Gastroesophageal sphincter (tissue), 4 donors: ENCODE measurements at regions not wholly inside any gene's neighbourhood (a gene's known extent, or its start where the extent isn't known, plus 50 kb on each side); places are given as distances from the start of the nearest gene placed in this dataset.

Experiments used
- ATAC-seq: fragments of 150-250 bp; one replicate; pipeline ENCODE4 v1.9.1; 2016; ENCODE audit warnings: mild to moderate bottlenecking, moderate library complexity
- H3K27ac ChIP-seq, 4 donors: fragments of 200-600 bp; sonication (generic) in 3 of 4; 1 replicate in 3 of 4; 2 replicates in 1 of 4; pipeline ENCODE4 v1.5.1; 2016 to 2019
- H3K27me3 ChIP-seq: fragments of 200-600 bp; sonication (generic); one replicate; pipeline ENCODE4 v1.5.1; 2019
- H3K36me3 ChIP-seq, 2 donors: fragments of 200-600 bp; sonication (generic); one replicate each; pipeline ENCODE4 v1.5.1; 2019; ENCODE audit warnings: control low read depth in 1 of 2
- H3K4me1 ChIP-seq, 3 donors: fragments of 200-600 bp; sonication (generic); 1 replicate in 2 of 3; 2 replicates in 1 of 3; pipeline ENCODE4 v1.5.1; 2016 to 2019; ENCODE audit warnings: control low read depth in 2 of 3
- H3K4me3 ChIP-seq, 2 donors: fragments of 200-600 bp; sonication (generic); one replicate each; pipeline ENCODE4 v1.5.1; 2019; ENCODE audit warnings: mild to moderate bottlenecking in 1 of 2, moderate library complexity in 1 of 2
- H3K9me3 ChIP-seq, 3 donors: fragments of 200-600 bp; sonication (generic); one replicate each; pipeline ENCODE4 v1.5.1; 2017 to 2019; ENCODE audit warnings: control low read depth in 2 of 3
- CTCF ChIP-seq, 4 experiments: fragments of 200-600 bp in 2 of 4; fragments of 450-650 bp in 2 of 4; sonication (generic) in 1 of 4; IDR thresholded peaks; one replicate each; pipeline ENCODE4 v1.5.1; 2017 to 2019; ENCODE audit warnings: antibody characterized with exemption in 4 of 4, mild to moderate bottlenecking in 2 of 4, moderate library complexity in 2 of 4
- EP300 ChIP-seq: sonication (generic); formaldehyde crosslinking; IDR thresholded peaks from one replicate; pipeline ENCODE4 v1.6.1; 2017; ENCODE audit warnings: antibody characterized with exemption, mild to moderate bottlenecking
- POLR2A ChIP-seq, 2 donors: fragments of 450-650 bp; IDR thresholded peaks; one replicate each; pipeline ENCODE4 v1.6.1; 2017; ENCODE audit warnings: antibody characterized with exemption in 2 of 2, mild to moderate bottlenecking in 2 of 2, moderate library complexity in 1 of 2
- POLR2AphosphoS5 ChIP-seq: sonication (generic); formaldehyde crosslinking; IDR thresholded peaks from one replicate; pipeline ENCODE4 v1.6.1; 2017; ENCODE audit warnings: antibody characterized with exemption
- WGBS, 2 donors: methylation state at CpG; one replicate each; pipeline ENCODE4 v1.1.5; 2018; ENCODE audit warnings: low coverage in 1 of 2; 5-methylcytosine and 5-hydroxymethylcytosine counted together

- H3K27me3 ChIP-seq = no peaks in the 10 kb centered on the region
- no peak for TF ChIP-seq CTCF (IDR thresholded peaks at IDR 0.05)
- TF ChIP-seq POLR2AphosphoS5 = no peak
- no peak for TF ChIP-seq EP300
- TF ChIP-seq POLR2A (IDR thresholded peaks at IDR 0.05) = no peak
- H3K27ac ChIP-seq = no peak overlapping the region
- no peak for ATAC-seq
- H3K9me3 ChIP-seq = peaks cover 0 to 3% (median 0%) of the 10 kb centered on the region in 3 donors
- no peaks in the 10 kb centered on the region for H3K4me1 ChIP-seq
- WGBS, 2 donors = 100% methylated on average over 1 of the region's 1 CpG
- H3K4me3 ChIP-seq = no peak overlapping the region
- H3K36me3 ChIP-seq = no peaks in the 10 kb centered on the region
Observed at GRCh38 chr2:83859553-83859952, 599.5 kb downstream of the SUCLG1 start.

DNA sequence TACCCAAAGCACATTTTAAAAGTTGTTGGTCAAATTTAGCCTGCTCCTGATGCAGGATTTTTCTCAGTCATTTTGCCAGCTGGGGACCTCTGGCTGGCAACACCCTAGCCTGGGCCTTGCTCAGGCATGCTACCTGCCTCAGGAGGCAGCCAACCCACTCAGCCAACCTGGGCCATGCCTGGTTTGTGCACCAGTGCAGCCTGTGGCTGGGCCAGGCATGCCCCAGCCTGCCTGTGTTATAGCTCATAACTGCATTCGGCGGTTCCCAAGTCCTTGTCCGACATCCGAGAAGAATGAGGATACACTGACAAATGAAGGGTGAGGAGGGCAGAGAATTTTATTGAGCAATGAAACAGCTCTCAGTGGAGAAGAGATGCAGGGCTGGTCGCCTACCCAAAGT lies 608.0 kb downstream of the SUCLG1 start:
- Histone ChIP-seq H3K27me3 (no peaks in the 10 kb centered on the region), H3K4me1 (no peaks in the 10 kb centered on the region), H3K27ac (no peak overlapping the region), H3K36me3 (no peaks in the 10 kb centered on the region), H3K9me3 (peaks cover 0 to 4% (median 0%) of the 10 kb centered on the region in 3 donors), H3K4me3 (no peak overlapping the region)
- 89% methylated on average over 3 of the region's 5 CpGs; no CpG with 5 or more reads in 1 of the 2 donors for WGBS, 2 donors
- no peak for TF ChIP-seq POLR2AphosphoS5
- no peak for ATAC-seq

DNA sequence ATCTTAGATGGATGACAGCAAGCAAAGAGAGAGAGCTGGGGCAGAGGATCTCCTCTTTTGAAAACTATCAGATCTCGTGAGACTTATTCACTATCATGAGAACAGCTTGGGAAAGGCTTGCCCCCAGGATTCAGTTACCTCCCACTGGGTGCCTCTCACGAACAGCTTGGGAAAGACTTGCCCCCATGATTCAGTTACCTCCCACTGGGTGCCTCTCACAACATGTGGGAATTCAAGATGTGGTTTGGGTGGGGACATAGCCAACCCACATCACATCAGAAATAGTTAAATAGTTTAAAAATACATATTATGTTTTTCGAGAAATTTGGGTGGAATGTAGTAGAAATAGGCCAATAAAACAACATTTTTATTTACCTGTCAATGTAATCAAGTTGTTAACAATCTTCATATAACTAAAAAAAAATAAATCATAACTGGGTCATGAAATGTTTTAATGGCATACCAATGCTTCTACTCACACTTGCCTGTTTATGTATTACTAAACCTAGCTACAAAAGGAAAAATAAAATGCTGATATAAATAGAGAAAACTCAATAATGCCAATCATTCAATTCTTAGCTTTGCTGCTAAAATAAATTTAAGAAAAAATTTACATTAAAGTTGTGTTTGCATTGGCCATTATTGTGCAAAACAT lies 608.9 kb downstream of the SUCLG1 start:
- H3K27ac ChIP-seq = no peak overlapping the region
- no peaks in the 10 kb centered on the region for H3K4me1 ChIP-seq
- WGBS, 2 donors = 42 to 69% methylated on average over 2 to 3 of the region's 3 CpGs

GRCh38 chr2:83844490-83844889 lies 614.6 kb downstream of the SUCLG1 start:
- Histone ChIP-seq H3K9me3 (no peaks in the 10 kb centered on the region), H3K4me1 (no peaks in the 10 kb centered on the region), H3K27me3 (no peaks in the 10 kb centered on the region), H3K27ac (no peak overlapping the region), H3K4me3 (no peak overlapping the region), H3K36me3 (no peaks in the 10 kb centered on the region)
- TF ChIP-seq POLR2A (IDR thresholded peaks at IDR 0.05) = no peak
- no peak for TF ChIP-seq EP300
- no peak for TF ChIP-seq CTCF (IDR thresholded peaks at IDR 0.05)
- no peak for TF ChIP-seq POLR2AphosphoS5
- ATAC-seq = no peak
- 77 to 89% methylated on average over 1 to 2 of the region's 2 CpGs for WGBS, 2 donors

More for the DNA sequence above, 608.9 kb downstream of the SUCLG1 start:
- no peaks in the 10 kb centered on the region for H3K36me3 ChIP-seq
- no peak for ATAC-seq
- TF ChIP-seq POLR2AphosphoS5 (no peak), CTCF (IDR thresholded peaks at IDR 0.05) (no peak), POLR2A (IDR thresholded peaks at IDR 0.05) (no peak), EP300 (no peak)
- H3K27me3 ChIP-seq = no peaks in the 10 kb centered on the region
- peaks cover 0 to 4% (median 0%) of the 10 kb centered on the region in 3 donors for H3K9me3 ChIP-seq
- H3K4me3 ChIP-seq = no peak overlapping the region

GRCh38 chr2:83842421-83842820 lies 616.7 kb downstream of the SUCLG1 start:
- ATAC-seq = no peak
- no peak overlapping the region for H3K4me3 ChIP-seq
- no peak overlapping the region for H3K27ac ChIP-seq
- no peaks in the 10 kb centered on the region for H3K4me1 ChIP-seq
- TF ChIP-seq CTCF (IDR thresholded peaks at IDR 0.05) = no peak
- no peak for TF ChIP-seq EP300
- H3K9me3 ChIP-seq = no peaks in the 10 kb centered on the region
- no peaks in the 10 kb centered on the region for H3K27me3 ChIP-seq
- H3K36me3 ChIP-seq = no peaks in the 10 kb centered on the region
